ENCODE measurements at regions not wholly inside any gene's neighbourhood (a gene's known extent, or its start where the extent isn't known, plus 50 kb on each side); places are given as distances from the start of the nearest gene placed in this dataset.
"Not testable (repeated sequence)": the region's sequence is repeated elsewhere in the genome, so short reads cannot be mapped to it uniquely, and the experiment has no call there.

DNA sequence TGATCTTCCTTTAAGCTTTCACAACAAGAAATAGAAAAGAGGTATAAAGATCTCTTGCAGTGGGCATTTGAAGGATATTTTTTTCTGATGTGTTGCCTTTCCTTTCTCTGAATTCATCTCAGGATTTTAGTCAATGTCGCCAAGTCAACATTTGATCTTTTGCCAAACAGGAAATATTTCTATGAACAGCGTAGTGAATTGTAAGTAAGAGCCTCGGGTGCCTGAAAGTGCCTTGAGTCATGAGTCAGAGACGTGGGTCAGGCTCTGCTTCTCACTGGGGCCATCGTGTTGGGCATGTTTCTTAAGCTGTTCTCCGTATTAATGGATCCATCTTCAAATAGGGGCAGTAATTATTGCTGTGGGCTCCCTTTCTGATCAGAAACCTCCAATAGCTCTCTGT is 471.4 kb upstream of the AMELY start:
- Histone ChIP-seq H4K20me1 (ENCODE audit: insufficient read depth) (no peaks in the 10 kb centered on the region), H3K79me2 (replicated peaks; ENCODE audit: insufficient read depth, low read length) (no peaks in the 10 kb centered on the region), H2AFZ (ENCODE audit: low read depth, low read length) (no peak overlapping the region), H3K9me2 (ENCODE audit: insufficient read depth, low read length) (no peaks in the 10 kb centered on the region), H3K36me3 (ENCODE audit: insufficient read depth, low read length) (no peaks in the 10 kb centered on the region), H3K9ac (ENCODE audit: low read length) (no peak overlapping the region), H3K4me2 (ENCODE audit: low read length) (no peak overlapping the region), H3K4me3 (ENCODE audit: low read length) (no peak overlapping the region), H3K9me3 (ENCODE audit: low read length) (no peaks in the 10 kb centered on the region), H3K27ac (ENCODE audit: low read length) (no peak overlapping the region), H3K27me3 (ENCODE audit: insufficient read depth, low read depth, low read length) (no peaks in the 10 kb centered on the region), H3F3A (ENCODE audit: insufficient read depth, low read length, poor library complexity, severe bottlenecking) (no peaks in the 10 kb centered on the region)
- TF ChIP-seq, protein P1, sequence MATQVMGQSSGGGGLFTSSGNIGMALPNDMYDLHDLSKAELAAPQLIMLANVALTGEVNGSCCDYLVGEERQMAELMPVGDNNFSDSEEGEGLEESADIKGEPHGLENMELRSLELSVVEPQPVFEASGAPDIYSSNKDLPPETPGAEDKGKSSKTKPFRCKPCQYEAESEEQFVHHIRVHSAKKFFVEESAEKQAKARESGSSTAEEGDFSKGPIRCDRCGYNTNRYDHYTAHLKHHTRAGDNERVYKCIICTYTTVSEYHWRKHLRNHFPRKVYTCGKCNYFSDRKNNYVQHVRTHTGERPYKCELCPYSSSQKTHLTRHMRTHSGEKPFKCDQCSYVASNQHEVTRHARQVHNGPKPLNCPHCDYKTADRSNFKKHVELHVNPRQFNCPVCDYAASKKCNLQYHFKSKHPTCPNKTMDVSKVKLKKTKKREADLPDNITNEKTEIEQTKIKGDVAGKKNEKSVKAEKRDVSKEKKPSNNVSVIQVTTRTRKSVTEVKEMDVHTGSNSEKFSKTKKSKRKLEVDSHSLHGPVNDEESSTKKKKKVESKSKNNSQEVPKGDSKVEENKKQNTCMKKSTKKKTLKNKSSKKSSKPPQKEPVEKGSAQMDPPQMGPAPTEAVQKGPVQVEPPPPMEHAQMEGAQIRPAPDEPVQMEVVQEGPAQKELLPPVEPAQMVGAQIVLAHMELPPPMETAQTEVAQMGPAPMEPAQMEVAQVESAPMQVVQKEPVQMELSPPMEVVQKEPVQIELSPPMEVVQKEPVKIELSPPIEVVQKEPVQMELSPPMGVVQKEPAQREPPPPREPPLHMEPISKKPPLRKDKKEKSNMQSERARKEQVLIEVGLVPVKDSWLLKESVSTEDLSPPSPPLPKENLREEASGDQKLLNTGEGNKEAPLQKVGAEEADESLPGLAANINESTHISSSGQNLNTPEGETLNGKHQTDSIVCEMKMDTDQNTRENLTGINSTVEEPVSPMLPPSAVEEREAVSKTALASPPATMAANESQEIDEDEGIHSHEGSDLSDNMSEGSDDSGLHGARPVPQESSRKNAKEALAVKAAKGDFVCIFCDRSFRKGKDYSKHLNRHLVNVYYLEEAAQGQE (IDR thresholded peaks at IDR 0.05; ENCODE audit: borderline replicate concordance) = no peak
- TF ChIP-seq POLR2AphosphoS5 (IDR thresholded peaks at IDR 0.05) (no peak), SMC3 (conservative IDR thresholded peaks at IDR 0.05; ENCODE audit: poor library complexity) (no peak), TAF1 (IDR thresholded peaks at IDR 0.05; ENCODE audit: low read depth) (no peak)

DNA sequence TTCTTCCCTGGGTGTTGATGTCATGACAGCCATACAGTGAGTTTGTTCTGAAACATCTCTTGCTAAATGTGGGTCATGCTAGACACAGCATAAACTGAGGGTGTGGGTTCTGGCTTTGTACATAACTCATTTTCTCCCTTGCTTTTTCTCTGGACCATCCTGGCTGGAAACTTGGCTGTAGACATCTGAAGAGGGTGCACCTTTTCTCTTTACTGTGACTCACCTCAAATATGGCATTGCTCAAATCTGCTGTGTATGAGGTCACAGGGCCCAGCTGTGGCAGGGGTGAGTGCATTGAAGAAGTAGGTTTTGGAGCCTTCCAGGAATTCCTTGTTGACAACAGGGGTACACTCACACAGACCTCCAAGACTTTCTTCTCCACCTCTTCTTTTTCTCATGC is 465.5 kb upstream of the AMELY start:
- Histone ChIP-seq H3K4me2 (ENCODE audit: low read length) (no peak overlapping the region), H3K27ac (ENCODE audit: low read length) (no peak overlapping the region), H3K27me3 (ENCODE audit: insufficient read depth, low read depth, low read length) (no peaks in the 10 kb centered on the region), H3K9me3 (ENCODE audit: low read length) (no peaks in the 10 kb centered on the region), H3F3A (ENCODE audit: insufficient read depth, low read length, poor library complexity, severe bottlenecking) (no peaks in the 10 kb centered on the region), H2AFZ (ENCODE audit: low read depth, low read length) (no peak overlapping the region), H3K9ac (ENCODE audit: low read length) (no peak overlapping the region), H3K4me3 (ENCODE audit: low read length) (no peak overlapping the region), H3K36me3 (ENCODE audit: insufficient read depth, low read length) (no peaks in the 10 kb centered on the region), H4K20me1 (ENCODE audit: insufficient read depth) (no peaks in the 10 kb centered on the region), H3K9me2 (ENCODE audit: insufficient read depth, low read length) (no peaks in the 10 kb centered on the region), H3K79me2 (replicated peaks; ENCODE audit: insufficient read depth, low read length) (no peaks in the 10 kb centered on the region)
- TF ChIP-seq SMC3 (conservative IDR thresholded peaks at IDR 0.05; ENCODE audit: poor library complexity) = no peak

DNA sequence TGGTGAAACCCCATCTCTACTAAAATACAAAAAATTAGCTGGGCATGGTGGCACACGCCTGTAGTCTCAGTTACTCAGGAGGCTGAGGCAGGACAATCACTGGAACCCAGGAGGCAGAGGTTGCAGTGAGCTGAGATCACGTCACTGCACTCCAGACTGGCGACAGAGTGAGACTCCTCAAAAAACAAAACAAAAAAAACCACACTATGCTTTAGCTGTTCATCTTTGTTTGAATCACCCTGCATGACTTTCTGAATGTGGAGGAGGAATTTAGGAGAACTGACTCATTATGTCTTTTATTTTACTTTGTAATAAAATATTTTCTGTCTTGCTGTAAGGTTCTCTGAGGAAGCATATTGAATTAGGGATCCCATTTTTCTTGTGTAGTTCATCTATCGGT is 462.9 kb upstream of the AMELY start:
- H3K79me2 ChIP-seq (replicated peaks; ENCODE audit: insufficient read depth, low read length); H3K4me2 ChIP-seq (ENCODE audit: low read length); H4K20me1 ChIP-seq (ENCODE audit: insufficient read depth): not testable (repeated sequence)

DNA sequence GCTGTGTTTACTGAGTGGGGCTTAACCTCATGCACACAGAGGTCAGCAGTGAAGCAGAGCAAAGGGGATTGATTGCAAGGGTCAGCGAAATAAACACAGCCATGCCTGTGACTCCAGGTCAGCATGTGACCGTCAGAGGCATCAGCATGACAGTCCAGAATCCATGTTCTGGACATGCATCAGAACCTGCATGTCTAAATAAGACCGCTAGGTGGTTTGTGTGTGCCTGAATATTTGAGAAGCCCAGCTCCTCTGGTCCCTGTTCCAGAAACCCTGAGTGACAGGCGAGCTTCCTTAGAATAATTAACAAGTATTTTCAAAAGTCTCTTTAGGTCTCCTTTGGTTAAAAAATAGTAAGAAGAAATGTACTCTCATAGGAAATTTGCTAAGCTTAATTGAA is 460.4 kb upstream of the AMELY start:
- not testable (repeated sequence) for H3K4me3 ChIP-seq (ENCODE audit: low read length); H3K9me3 ChIP-seq (ENCODE audit: low read length); H3K79me2 ChIP-seq (replicated peaks; ENCODE audit: insufficient read depth, low read length); H3K4me2 ChIP-seq (ENCODE audit: low read length); H3F3A ChIP-seq (ENCODE audit: insufficient read depth, low read length, poor library complexity, severe bottlenecking); H3K9me2 ChIP-seq (ENCODE audit: insufficient read depth, low read length); H2AFZ ChIP-seq (ENCODE audit: low read depth, low read length); H4K20me1 ChIP-seq (ENCODE audit: insufficient read depth); H3K27me3 ChIP-seq (ENCODE audit: insufficient read depth, low read depth, low read length); H3K9ac ChIP-seq (ENCODE audit: low read length); H3K27ac ChIP-seq (ENCODE audit: low read length); H3K36me3 ChIP-seq (ENCODE audit: insufficient read depth, low read length)

More for the DNA sequence above, 462.9 kb upstream of the AMELY start:
- H3K9me2 ChIP-seq (ENCODE audit: insufficient read depth, low read length); H3K4me3 ChIP-seq (ENCODE audit: low read length); H3K9me3 ChIP-seq (ENCODE audit: low read length); H2AFZ ChIP-seq (ENCODE audit: low read depth, low read length); H3K27me3 ChIP-seq (ENCODE audit: insufficient read depth, low read depth, low read length); H3F3A ChIP-seq (ENCODE audit: insufficient read depth, low read length, poor library complexity, severe bottlenecking); H3K9ac ChIP-seq (ENCODE audit: low read length); H3K36me3 ChIP-seq (ENCODE audit: insufficient read depth, low read length); H3K27ac ChIP-seq (ENCODE audit: low read length): not testable (repeated sequence)

DNA sequence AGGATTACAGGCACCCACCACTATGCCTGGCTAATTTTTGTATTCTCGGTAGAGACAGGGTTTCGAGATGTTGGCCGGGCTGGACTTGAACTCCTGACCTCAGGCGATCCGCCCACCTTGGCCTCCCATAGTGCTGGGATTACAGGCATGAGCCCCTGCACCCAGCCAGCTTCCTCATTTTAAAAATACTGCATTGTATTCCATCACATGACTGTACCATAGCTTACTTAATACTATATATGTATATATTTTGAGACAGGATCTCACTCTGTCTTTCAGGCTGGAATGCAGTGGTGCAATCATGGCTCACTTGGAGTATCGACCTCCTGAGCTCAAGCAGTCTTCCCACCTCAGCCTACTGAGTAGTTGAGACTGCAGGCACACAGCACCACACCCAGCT is 459.5 kb upstream of the AMELY start:
- H3K4me3 ChIP-seq (ENCODE audit: low read length); H3K27me3 ChIP-seq (ENCODE audit: insufficient read depth, low read depth, low read length); H3K9me2 ChIP-seq (ENCODE audit: insufficient read depth, low read length): not testable (repeated sequence)

More for the DNA sequence above, 459.5 kb upstream of the AMELY start:
- not testable (repeated sequence) for H3K27ac ChIP-seq (ENCODE audit: low read length); H3K9me3 ChIP-seq (ENCODE audit: low read length); H3K9ac ChIP-seq (ENCODE audit: low read length); H3K79me2 ChIP-seq (replicated peaks; ENCODE audit: insufficient read depth, low read length); H3F3A ChIP-seq (ENCODE audit: insufficient read depth, low read length, poor library complexity, severe bottlenecking); H4K20me1 ChIP-seq (ENCODE audit: insufficient read depth); H3K36me3 ChIP-seq (ENCODE audit: insufficient read depth, low read length); H2AFZ ChIP-seq (ENCODE audit: low read depth, low read length); H3K4me2 ChIP-seq (ENCODE audit: low read length)
